HG02870 (cell line): ENCODE measurements at regions not wholly inside any gene's neighbourhood (a gene's known extent, or its start where the extent isn't known, plus 50 kb on each side); places are given as distances from the start of the nearest gene placed in this dataset.

Experiments used
- ATAC-seq: cut with Tn5 transposase; IDR thresholded peaks from one replicate; pipeline ENCODE4 v1.9.1; 2021; ENCODE audit warnings: mild to moderate bottlenecking, moderate library complexity; ENCODE audit not compliant: unreplicated experiment

DNA sequence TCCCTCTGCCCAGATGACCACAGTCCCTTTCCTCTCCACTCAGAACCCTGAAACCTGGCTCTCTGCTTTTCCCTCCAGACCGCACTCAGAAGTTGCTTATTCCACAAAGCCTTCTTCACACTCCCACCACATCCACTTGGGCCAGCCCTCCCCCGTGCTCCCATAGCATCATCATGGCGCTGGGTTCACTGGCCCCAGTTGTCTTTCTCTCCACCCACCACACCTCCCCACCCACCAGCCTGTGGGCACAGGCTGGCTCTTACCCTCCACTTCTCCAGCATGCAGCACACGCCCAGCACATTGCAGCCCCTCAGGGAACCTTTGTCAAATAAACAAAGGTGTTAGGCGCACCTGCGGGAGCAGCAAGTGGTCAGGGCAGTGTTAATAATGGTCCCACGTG, 130.0 kb downstream of the KATNIP start:
- ATAC-seq: no peak

DNA sequence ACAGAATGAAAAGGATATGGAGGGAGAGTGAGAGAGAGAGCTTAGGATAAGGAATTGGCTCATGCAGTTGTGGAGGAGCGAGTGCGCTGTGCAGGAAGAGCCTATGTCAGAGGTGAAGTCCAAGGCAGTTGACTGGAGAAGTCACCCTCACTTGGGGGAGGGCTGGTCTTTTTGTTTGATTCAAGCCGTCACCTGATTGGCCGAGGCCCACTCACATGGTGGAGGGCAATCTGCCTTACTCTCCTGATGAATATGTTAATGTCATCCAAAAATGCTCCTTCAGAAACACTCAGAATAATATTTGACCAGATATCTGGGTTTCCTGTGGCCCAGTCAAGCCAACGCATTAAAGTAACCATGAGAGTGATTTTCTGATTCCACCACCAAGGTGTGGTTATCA, 131.7 kb downstream of the KATNIP start:
- ATAC-seq: no peak

- no peak for ATAC-seq
Observed at GRCh38 chr16:27684047-27684446, 134.1 kb downstream of the KATNIP start.

DNA sequence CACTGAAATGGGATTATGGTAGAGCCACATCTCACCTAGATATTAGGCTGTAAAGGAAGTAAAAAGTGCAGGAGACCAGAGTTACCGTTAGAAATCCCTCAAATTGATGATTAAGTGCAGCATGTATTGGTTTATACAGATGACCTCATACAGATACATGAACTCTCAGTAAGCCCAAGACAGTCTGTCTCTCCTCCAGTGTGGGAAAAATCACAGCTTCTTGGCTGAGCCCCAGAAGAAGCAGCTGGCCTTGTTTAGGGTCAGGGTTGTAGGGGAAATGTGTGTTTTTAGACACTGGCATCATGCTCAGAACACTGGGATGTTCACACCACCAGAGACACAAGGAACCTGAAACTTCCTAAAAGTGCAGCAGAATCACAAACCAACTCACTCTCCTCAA, 135.9 kb downstream of the KATNIP start:
- no peak for ATAC-seq

- no peak for ATAC-seq
Observed at GRCh38 chr16:27686926-27687325, 137.0 kb downstream of the KATNIP start.

GRCh38 chr16:27687605-27688004, 137.7 kb downstream of the KATNIP start:
- ATAC-seq: no peak

DNA sequence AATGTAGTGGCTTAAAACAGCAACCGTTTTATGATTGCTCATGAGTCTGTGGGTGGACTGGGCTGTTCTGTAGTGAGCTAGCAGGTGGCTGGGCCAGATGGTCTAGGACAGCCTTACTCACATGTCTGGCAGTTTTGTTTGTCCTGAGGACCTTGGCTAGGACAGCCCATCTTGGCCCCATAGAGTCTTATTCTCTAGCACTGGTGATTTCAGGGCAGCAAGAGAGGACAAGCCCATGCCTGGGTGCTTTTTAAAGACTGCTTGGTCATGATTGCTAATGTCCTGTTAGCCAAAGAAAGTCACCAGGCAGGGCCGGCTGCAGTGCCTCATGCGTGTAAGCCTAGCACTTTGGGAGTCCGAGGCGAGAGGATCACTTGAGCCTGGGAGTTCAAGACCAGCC, 139.8 kb downstream of the KATNIP start:
- no peak for ATAC-seq

DNA sequence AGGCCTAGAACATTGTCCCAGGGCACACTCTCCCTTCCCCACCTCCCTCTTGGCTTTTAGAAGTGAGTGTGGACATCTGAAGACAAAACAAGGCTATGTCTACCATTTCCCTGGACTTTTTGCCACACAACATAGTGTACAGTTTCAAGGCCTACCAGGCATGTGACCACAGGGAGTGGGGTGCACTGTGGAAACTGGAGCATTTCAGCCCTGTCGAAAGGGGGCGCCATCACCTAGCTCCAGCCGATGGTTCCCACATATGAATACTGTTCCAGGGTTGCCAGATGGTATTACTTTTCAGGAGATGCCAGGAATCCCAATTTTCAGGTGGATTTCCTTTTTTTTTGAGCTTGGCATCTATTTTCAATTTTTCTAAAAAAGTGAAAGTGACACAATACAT, 140.7 kb downstream of the KATNIP start:
- no peak for ATAC-seq

DNA sequence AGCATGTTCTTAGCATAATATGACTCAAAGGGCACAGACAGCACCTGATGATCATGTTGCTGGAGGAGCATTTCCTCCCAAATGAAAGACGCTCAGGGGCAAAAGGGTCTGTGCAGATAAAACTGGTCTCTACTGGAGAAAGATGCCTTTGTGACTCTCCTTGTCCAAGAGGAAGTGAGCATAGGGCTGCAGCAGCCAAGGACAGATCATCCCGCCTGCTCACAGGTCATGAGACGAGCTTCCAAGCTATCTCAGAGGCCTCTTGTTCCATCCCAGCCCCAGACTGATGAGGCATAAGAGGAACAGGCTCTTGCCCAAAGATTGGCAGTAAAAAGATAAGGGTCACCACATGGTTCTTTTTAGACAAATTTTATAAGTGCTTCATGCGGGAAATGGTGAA, 141.8 kb downstream of the KATNIP start:
- ATAC-seq: no peak

- no peak for ATAC-seq
Observed at GRCh38 chr16:27692576-27692975, 142.6 kb downstream of the KATNIP start.

GRCh38 chr16:27695161-27695560, 145.2 kb downstream of the KATNIP start:
- ATAC-seq: no peak

DNA sequence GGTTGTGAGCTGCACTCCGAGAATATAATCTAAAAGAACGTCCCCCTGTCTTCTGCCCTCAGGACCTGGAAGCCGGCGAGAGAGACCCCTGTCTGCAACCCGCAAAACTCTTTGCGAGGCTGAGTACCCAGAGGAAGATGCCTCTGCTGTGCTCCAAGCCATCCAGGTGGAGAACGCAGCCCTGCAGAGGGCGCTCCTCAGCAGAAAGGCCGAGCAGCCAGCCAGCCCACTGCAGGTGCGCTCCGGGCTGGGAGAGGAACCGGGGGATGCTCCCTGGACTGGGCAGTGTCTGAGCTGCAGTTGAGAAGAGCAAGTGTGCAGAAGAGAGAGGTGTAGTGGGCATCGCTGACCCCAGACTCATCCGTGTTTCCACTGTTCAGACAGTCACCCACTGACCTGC, 148.3 kb downstream of the KATNIP start:
- ATAC-seq: no peak

DNA sequence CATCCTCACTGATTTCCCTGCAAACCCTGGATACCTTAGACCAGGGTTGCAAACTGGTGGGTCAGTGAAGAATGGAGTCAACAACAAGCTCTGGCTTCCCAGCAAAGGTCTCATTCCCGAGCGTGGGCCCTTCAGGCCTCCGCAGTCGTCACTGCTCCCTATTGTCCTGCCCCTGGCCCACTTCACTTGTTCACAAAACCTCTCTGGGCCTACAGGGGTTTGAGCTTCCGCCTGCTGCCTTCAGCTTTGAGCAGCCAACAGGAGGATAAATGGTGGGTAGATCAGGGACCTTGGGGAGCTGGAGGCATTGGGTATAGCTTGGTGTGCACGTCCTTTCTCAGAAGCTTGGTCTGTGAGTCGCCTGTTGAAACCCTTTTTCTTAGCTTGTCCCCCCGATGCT, 148.8 kb downstream of the KATNIP start:
- ATAC-seq: no peak

- ATAC-seq: no peak
Observed at GRCh38 chr16:27699540-27699939, 149.6 kb downstream of the KATNIP start.

GRCh38 chr16:27700304-27700995, 150.5 kb downstream of the KATNIP start:
- ATAC-seq: no peak

- no peak for ATAC-seq
Observed at GRCh38 chr16:27701381-27701780, 151.4 kb downstream of the KATNIP start.

GRCh38 chr16:27703121-27703520, 153.2 kb downstream of the KATNIP start:
- no peak for ATAC-seq

- no peak for ATAC-seq
Observed at GRCh38 chr16:27703545-27703944, 153.6 kb downstream of the KATNIP start.

- no peak for ATAC-seq
Observed at GRCh38 chr16:27704252-27704651, 154.3 kb downstream of the KATNIP start.

GRCh38 chr16:27706156-27706865, 156.4 kb downstream of the KATNIP start:
- ATAC-seq: no peak

GRCh38 chr16:27706866-27707685, 157.1 kb downstream of the KATNIP start:
- ATAC-seq: no peak

DNA sequence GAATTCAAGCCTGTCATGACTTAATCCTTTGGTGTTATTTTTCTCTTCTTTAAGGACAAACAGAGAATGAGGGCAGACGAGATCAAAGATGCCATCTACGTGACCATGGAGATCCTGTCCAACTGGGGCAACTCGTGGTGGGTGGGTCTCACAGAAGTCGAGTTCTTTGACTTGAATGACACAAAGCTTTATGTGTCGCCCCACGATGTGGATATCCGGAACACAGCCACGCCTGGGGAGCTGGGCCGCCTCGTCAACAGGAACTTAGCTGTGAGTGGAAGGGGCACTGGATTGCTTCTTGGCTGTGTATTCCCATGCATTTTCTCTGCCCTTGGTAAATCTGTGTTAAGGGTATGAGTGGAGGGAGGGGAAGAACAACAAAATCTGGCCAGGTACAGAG, 158.7 kb downstream of the KATNIP start:
- ATAC-seq: no peak
